GDM1 (cell line): ENCODE measurements at regions not wholly inside any gene's neighbourhood (a gene's known extent, or its start where the extent isn't known, plus 50 kb on each side); places are given as distances from the start of the nearest gene placed in this dataset.
"Not testable (repeated sequence)": the region's sequence is repeated elsewhere in the genome, so short reads cannot be mapped to it uniquely, and the experiment has no call there.

Experiments
- DNase-seq: peaks from one replicate; lab custom pipeline; 2025; lab: John Stamatoyannopoulos, UW

- no peak for DNase-seq
Measured at GRCh38 chr20:11173916-11174315, 500.1 kb upstream of the JAG1 start.

- DNase-seq = no peak
Measured at GRCh38 chr20:11174861-11175260, 501.1 kb upstream of the JAG1 start.

- no peak for DNase-seq
Measured at GRCh38 chr20:11176431-11176830, 502.6 kb upstream of the JAG1 start.

GRCh38 chr20:11178946-11179654, 505.3 kb upstream of the JAG1 start:
- no peak for DNase-seq

GRCh38 chr20:11180186-11180585, 506.4 kb upstream of the JAG1 start:
- DNase-seq = no peak

DNA sequence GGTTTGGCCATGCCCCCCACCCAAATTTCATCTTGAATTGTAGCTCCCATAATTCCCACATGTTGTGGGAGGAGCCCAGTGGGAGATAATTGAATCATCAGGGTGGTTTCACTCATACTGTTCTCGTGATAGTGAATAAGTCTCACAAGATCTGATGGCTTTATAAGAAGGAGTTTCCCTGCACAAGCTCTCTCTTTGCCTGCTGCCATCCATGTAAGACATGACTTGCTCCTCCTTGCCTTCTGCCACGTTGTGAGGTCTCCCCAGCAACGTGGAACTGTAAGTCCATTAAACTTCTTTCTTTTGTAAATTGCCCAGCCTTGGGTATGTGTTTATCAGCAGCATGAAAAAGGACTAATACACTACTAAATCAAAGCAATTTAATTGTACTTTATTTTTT, 507.3 kb upstream of the JAG1 start:
- DNase-seq = not testable (repeated sequence)

DNA sequence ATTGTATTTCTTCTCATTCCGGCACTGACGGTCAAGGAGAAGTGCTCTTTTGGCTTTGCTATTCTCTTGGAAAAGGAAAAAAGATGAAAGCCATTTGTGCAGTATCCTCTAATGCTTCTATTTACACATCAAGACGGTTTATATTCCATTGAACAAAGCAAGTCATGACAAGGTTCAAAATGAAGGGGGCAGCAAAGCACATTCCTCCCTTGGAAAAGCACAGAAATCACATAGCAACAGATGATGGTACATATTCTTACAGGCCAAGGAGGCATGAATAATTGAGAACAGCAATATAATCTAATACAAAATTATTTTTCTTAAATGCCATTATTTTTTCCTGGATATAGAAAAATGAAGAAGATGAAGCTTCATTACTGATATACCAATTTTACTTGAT, 508.2 kb upstream of the JAG1 start:
- no peak for DNase-seq

GRCh38 chr20:11182720-11183119, 508.9 kb upstream of the JAG1 start:
- no peak for DNase-seq

DNA sequence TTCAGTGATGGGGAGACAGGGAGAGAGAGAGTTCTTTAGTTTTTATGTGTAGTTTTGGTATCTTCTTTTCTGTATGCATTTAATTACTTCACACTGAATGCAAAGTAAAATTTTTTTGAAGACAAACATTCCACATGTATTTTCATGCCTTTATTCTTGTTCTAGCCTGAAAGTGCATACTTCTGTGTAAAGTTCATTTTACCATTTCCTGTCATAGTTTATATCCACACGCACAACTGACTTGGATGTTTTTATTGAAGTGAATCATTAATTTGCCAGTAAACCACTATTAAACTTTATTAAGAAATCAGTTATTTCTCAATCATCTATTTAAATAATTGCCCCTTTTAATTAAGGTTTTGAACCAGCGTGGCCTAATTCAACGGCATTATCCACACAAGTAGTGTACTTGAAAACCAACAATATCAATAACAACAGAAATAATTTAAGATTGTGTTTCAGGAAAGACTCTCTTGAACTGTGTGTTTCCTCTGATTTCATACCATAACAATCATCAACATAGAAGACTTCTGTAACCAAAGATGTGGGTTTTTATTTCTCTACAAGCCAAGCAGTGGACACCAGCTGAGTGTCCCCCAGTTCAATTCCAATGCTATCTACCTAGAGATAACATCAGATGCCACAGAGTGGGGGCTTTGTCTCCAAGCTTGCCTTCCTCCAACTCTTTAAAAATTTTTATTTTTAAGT, 512.7 kb upstream of the JAG1 start:
- DNase-seq = no peak

- DNase-seq = no peak
Measured at GRCh38 chr20:11188843-11189603, 515.2 kb upstream of the JAG1 start.

DNA sequence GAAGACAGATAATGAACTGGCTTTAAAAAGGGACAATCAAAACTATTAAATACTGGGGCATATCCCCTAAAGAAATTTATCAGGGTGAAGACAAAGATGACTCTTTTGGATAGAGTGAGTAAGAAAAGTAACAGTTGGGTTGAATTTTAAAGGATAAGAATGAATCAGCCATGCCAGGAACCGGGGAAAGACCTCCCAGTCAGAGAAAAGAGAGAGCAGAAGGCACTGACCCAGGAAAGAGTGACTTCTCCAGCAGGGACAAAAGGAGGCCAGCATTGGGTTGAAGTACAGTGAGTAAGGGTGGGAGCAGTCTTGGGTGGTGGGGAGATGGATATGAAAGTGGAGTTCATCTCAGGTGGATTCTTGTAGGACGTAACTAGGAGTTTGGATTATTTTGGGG, 516.9 kb upstream of the JAG1 start:
- DNase-seq = no peak

GRCh38 chr20:11192106-11192505, 518.3 kb upstream of the JAG1 start:
- DNase-seq = no peak

DNA sequence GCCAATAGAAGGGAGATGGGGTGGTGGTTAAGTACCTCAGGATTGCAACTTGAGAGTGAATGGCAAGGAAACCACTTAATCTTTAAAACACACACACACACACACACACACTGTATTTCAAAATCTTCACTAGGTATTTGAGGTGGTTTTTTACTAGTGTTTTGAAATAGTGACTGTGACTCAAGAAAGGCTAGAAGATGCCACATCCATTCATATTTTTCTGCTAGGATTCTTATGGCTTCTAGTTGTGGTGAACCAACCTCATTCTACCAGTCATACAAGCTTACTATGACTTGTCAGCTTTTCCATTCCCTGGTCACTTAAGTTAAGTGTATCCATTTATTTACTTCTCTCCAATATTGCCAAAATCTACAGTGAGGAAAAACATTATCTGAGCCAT, 519.4 kb upstream of the JAG1 start:
- DNase-seq = no peak

DNA sequence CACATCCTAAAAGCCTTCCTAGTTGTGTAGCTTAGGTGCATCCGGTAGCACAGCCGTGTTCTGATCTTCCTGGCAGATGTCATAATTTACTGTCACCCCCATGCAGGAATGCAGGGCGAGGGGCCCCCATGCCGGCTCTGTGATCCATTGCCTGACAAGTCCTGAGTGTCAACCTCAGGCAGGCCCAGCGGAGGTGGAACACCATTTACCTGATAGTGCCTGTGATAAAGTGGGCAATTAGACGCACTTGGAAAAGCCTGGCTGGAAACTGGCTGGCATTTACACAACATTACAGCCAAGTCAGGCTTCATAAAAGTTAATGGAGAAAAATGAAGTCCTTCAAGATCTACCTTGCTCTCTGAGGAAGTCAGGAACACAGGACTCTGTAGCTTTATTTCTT, 521.4 kb upstream of the JAG1 start:
- DNase-seq = no peak

DNA sequence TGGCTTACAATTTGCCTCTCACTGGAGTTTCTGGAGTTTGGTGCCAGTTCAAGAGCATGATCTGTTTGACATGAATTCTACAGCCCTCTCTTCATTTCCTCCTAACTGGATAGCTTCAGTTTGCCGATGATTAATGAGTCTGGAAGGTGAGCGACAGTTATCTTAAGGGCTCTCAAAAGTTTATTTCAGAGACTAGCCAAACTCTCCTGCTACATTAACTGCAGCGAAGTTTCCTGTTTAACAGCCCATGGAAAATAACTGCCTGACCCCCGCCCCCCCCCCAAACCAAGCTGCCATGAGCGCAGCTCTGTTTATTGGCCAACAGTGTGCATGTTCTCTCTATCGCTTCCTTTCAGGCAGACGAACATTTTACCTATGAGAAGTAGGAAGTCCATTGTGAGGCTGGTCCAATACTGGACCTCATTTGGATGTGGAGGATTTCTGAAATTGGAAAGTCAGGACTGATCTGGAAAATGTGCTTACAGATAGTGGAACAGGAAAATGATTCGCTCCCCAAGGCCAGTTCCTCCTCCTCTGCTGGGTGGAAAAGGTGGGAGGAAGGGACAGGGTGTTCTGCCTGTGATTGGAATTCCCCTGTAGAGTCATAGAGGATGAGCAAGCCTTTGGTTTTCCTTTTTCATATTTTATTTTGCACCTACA, 522.2 kb upstream of the JAG1 start:
- no peak for DNase-seq

DNA sequence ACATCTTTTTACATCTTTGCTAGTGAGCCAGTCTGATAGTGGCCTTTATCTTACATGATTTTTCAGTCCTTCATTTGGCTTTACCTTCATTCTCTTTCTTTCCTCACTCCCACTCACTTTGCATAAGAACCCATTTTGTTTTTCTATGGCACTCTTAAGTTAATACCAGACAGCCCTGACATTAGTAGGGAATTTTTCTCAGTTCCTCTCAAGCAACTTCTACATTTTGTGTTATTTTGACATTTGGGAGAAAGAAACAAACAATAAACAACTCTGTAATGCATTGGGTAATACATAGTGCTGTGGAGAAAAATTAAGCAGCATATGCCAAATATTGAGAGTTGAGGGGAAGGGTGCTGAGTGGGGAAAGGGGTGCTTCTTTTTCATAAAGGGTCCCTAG, 524.1 kb upstream of the JAG1 start:
- DNase-seq = no peak

- no peak for DNase-seq
Measured at GRCh38 chr20:11200423-11200822, 526.6 kb upstream of the JAG1 start.

- peak; percentile 54 for DNase-seq
Measured at GRCh38 chr20:11204926-11205768, 531.3 kb upstream of the JAG1 start.

- DNase-seq = no peak
Measured at GRCh38 chr20:11205769-11206362, 532.1 kb upstream of the JAG1 start.

DNA sequence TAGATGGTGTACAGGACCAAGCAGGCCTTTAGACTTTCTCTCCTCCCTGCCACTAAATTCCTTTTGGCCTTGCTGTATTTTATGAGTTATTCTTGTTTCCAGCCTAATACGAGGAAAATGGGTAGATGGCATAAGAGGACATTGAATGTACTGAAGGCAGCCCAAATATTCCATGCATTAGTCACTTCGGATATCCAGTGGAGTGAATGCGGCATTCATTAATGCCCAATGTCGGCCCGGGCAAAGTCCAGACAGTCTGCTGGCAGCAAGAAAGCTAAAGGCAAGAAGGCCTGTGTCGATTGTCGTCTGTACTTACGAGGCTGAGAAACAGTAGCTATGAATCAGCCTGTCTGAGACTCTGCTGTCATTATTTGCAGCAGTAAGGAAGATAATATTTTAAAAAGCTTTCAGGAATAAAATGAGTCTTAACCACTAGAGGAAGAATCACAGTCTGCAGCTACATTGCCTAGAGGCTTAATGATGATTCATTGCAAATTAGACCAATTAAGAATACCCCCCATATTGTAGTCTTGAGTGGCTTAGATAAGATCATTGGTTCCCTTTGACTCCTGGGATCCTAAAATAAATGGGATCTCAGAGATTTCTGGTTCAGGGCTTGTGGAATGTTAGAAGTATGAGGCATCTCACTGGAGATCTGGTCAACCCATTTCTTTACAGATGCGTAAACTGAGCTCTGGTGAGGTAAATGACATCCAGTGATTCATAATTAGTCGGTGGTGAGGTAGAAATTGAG, 534.1 kb upstream of the JAG1 start:
- DNase-seq = no peak
